ENCODE measurements at regions not wholly inside any gene's neighbourhood (a gene's known extent, or its start where the extent isn't known, plus 50 kb on each side); places are given as distances from the start of the nearest gene placed in this dataset.

DNA sequence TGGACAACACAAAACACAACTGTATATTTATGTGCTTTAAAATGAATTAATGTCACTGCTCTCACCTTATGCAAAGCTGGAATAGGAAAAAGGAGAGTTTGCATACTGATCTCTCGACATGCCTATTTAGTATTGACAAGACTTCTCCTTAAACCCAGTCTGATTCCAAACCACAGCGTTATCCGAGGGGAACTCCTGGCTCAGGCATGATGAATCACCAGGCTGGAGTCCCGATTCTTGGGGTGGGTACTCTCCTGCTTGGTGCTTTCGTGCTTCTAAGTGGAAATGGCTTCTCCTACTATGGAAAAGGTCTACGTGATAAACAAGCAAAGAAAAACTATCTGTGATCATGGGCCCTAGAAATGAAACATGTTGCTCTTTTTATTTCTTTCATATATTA is 88.9 kb upstream of the SLC35G4 start:
- no peak for DNase-seq (ENCODE audit: low read depth)
- H3K4me3 ChIP-seq (ENCODE audit: control insufficient read depth, low read depth, low read length), result no peak overlapping the region
- TF ChIP-seq CTCF (conservative IDR thresholded peaks at IDR 0.05; ENCODE audit: control insufficient read depth, insufficient read depth, low read depth, low read length), result no peak

GRCh38 chr18:11518788-11519685 is 90.4 kb upstream of the SLC35G4 start:
- DNase-seq (ENCODE audit: low read depth), result peak; percentile 54
- H3K4me3 ChIP-seq (ENCODE audit: control insufficient read depth, low read depth, low read length), result no peak overlapping the region
- peak; percentile 71 for TF ChIP-seq CTCF (conservative IDR thresholded peaks at IDR 0.05; ENCODE audit: control insufficient read depth, insufficient read depth, low read depth, low read length)

DNA sequence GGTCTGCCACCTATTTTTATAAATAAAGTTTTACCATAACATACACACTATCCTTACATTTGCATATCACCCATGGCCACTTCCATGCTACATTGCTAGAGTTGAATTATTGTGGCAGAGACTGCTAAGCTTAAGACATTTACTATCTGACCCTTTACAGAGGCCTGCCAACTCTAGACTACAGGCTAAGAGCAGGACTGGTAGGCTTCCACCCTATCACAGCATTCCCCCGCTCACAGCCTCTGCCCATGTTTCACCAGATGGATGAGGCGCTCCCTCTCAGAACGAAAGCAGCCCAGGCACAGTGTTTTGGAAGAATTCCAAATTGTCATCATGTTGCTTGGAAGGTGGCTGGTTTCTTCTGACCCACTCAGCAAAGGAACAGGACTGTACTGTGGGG is 91.7 kb upstream of the SLC35G4 start:
- DNase-seq (ENCODE audit: low read depth), result no peak
- no peak overlapping the region for H3K4me3 ChIP-seq (ENCODE audit: control insufficient read depth, low read depth, low read length)
- no peak for TF ChIP-seq CTCF (conservative IDR thresholded peaks at IDR 0.05; ENCODE audit: control insufficient read depth, insufficient read depth, low read depth, low read length)

GRCh38 chr18:11516751-11517503 is 92.5 kb upstream of the SLC35G4 start:
- H3K4me3 ChIP-seq (ENCODE audit: control insufficient read depth, low read depth, low read length), result no peak overlapping the region
- no peak for TF ChIP-seq CTCF (conservative IDR thresholded peaks at IDR 0.05; ENCODE audit: control insufficient read depth, insufficient read depth, low read depth, low read length)
- DNase-seq (ENCODE audit: low read depth), result peak; percentile 38

GRCh38 chr18:11514267-11514666 is 95.1 kb upstream of the SLC35G4 start:
- DNase-seq (ENCODE audit: low read depth), result no peak
- TF ChIP-seq CTCF (conservative IDR thresholded peaks at IDR 0.05; ENCODE audit: control insufficient read depth, insufficient read depth, low read depth, low read length), result no peak

DNA sequence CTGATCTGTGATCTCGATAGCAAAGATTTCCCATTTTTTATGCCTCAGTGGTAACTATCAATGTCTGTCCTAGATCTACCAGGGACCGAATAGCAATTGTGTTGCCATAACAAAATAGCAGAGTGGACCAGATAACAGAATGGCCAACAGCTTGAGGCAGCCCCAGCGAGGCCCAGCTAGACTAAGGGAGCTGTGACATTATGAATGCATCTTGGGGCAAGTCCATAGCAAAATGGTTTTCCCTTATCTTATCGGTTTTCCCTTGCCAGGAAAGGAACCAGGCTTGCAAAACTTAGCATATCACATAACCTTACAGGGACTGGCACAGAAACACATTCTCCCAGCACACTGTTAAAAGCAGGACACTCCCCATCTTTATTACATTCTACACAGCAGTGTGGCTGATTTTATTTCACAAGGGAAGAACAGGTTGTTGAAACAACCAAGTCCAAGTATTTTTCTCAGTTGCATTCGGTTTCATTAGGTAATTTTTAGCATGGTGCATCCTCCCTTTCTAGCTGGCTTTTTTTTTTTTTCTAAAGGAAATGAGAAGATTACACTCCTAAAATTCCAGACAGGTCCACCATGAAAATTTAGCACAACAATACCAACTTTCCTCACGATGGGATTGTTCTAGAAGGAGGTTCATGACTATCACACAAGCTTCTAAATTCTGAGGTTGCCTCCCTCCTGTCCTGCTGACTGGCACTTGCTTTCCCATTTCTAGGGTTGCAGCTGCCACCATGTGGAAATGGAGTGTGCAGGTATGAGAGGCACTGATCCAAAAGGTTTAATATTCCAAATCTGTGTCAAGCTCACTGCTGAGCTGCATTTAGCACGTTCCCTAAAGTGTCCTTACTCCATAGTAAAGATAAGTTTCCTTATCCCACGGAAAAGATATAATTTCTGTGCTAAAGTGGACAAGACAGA is 97.0 kb upstream of the SLC35G4 start:
- no peak overlapping the region for H3K4me3 ChIP-seq (ENCODE audit: control insufficient read depth, low read depth, low read length)
- TF ChIP-seq CTCF (conservative IDR thresholded peaks at IDR 0.05; ENCODE audit: control insufficient read depth, insufficient read depth, low read depth, low read length), result peak; percentile 32
- peak; percentile 25 for DNase-seq (ENCODE audit: low read depth)

More at GRCh38 chr18:11514267-11514666, 95.1 kb upstream of the SLC35G4 start:
- H3K4me3 ChIP-seq (ENCODE audit: control insufficient read depth, low read depth, low read length), result no peak overlapping the region
